ENCODE measurements at regions not wholly inside any gene's neighbourhood (a gene's known extent, or its start where the extent isn't known, plus 50 kb on each side); places are given as distances from the start of the nearest gene placed in this dataset.
A peak's percentile ranks its signal among the peaks of the same experiment; 100 is the strongest.

DNA sequence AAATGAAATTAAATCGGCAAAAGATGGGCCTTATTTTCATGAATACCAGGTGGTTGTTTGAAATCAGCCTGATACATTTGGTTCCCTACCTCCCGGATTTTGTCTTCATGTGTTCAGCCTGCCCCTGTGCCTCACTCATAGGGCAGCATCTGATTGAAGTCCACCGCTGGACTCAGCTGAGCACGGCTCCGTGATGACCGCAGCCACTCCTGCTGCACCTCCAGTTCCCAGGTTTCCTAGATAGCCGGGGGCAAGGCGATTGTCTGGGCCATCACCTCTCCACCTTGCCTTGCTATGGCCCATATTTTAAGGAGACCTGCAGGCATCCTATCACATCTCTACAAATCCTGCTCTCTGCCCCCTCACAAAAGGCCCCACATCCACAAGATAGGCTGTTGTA is 563.8 kb downstream of the NUF2 start:
- Histone ChIP-seq H3K27me3 (no peaks in the 10 kb centered on the region), H3K4me3 (no peak overlapping the region), H3K27ac (no peak overlapping the region), H3K9me3 (no peaks in the 10 kb centered on the region), H3K36me3 (no peaks in the 10 kb centered on the region), H3K4me1 (peaks cover 0 to 2% (median 0%) of the 10 kb centered on the region in 12 donors)
- TF ChIP-seq, protein P1, sequence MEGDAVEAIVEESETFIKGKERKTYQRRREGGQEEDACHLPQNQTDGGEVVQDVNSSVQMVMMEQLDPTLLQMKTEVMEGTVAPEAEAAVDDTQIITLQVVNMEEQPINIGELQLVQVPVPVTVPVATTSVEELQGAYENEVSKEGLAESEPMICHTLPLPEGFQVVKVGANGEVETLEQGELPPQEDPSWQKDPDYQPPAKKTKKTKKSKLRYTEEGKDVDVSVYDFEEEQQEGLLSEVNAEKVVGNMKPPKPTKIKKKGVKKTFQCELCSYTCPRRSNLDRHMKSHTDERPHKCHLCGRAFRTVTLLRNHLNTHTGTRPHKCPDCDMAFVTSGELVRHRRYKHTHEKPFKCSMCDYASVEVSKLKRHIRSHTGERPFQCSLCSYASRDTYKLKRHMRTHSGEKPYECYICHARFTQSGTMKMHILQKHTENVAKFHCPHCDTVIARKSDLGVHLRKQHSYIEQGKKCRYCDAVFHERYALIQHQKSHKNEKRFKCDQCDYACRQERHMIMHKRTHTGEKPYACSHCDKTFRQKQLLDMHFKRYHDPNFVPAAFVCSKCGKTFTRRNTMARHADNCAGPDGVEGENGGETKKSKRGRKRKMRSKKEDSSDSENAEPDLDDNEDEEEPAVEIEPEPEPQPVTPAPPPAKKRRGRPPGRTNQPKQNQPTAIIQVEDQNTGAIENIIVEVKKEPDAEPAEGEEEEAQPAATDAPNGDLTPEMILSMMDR (IDR thresholded peaks at IDR 0.05): no peak
- TF ChIP-seq POLR2A (IDR thresholded peaks at IDR 0.05): no peak
- DNase-seq (no peak), ATAC-seq (no peak)
- intact Hi-C loops (cut with DNase I): no loop called here
- 84 to 92% (median 88%) methylated on average over 8 of the region's 8 CpGs for WGBS, 4 donors

DNA sequence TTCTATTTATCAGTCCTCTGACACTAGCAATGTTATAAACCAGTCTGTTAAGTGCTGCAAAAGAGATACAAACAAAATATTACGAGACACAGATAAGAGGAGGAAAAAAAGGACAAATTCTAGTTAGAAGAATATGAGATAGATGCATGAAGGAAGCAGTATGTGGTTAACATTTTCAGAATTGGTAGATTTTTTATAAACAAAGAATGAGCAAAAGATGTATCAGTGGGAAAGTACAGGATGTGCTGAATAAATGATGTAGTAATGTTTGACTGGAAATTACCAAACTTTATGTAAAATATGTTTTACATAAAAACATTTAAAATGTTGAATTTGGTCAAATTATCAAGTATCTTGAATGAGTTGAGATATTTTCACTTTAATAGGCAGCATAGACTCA is 574.2 kb downstream of the NUF2 start:
- ATAC-seq (no peak), DNase-seq (no peak)
- 35 to 57% (median 46%) methylated on average over 1 of the region's 1 CpG for WGBS, 4 donors
- no peak for TF ChIP-seq POLR2A (IDR thresholded peaks at IDR 0.05)
- TF ChIP-seq, protein P1 (IDR thresholded peaks at IDR 0.05): no peak
- intact Hi-C loops (cut with DNase I): no loop called here
- Histone ChIP-seq H3K36me3 (no peaks in the 10 kb centered on the region), H3K4me1 (no peaks in the 10 kb centered on the region), H3K27ac (no peak overlapping the region), H3K9me3 (no peaks in the 10 kb centered on the region), H3K27me3 (no peaks in the 10 kb centered on the region), H3K4me3 (no peak overlapping the region)

DNA sequence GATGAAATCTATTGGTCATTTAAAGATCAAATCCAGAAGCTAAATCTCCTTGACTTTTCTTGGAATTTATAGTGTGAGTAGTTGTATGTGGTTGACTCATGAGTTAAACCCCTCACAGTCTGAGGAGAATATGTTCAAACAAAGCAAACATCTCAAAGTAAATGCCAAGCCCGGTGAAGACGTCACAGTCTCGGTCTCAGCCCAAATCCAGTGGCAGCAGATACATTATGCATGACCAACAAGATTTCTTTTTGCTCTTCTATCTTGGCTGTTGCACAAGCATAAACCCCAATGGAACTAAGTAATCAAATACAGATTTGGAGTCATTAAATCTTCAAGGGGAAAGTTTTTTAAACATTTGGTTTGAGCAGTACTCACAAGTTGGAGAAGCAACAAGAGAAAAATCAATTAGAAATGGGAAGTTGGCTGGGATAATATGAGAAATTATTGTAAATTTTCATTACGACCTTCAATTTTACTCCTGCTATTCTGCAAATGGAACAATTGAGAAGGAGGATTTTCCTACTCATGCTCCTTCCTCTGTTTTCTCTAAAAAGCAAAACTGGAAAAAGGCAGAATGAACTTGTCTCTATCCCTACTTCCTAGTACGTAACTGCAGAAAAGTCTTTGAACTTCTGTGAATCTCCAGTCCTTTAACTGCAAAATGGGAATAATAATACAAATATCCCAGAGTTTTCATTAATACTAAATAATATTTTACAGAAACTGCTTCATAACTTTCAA is 575.8 kb downstream of the NUF2 start:
- TF ChIP-seq, protein P1 (IDR thresholded peaks at IDR 0.05): no peak
- no peak for TF ChIP-seq POLR2A (IDR thresholded peaks at IDR 0.05)
- Histone ChIP-seq H3K4me3 (no peak overlapping the region), H3K27me3 (no peaks in the 10 kb centered on the region), H3K4me1 (no peaks in the 10 kb centered on the region), H3K27ac (peak overlapping the region in 8 of 12 donors; percentile 6 to 41 (median 28)), H3K9me3 (peaks cover 0 to 4% (median 0%) of the 10 kb centered on the region in 12 donors), H3K36me3 (no peaks in the 10 kb centered on the region)
- DNase-seq (peak in 4 of 5 donors; percentile 17 to 60 (median 26)), ATAC-seq (peak; percentile 55 to 93 (median 66))
- intact Hi-C loops (cut with DNase I): no loop called here
- 73 to 79% (median 76%) methylated on average over 5 of the region's 5 CpGs for WGBS, 4 donors

DNA sequence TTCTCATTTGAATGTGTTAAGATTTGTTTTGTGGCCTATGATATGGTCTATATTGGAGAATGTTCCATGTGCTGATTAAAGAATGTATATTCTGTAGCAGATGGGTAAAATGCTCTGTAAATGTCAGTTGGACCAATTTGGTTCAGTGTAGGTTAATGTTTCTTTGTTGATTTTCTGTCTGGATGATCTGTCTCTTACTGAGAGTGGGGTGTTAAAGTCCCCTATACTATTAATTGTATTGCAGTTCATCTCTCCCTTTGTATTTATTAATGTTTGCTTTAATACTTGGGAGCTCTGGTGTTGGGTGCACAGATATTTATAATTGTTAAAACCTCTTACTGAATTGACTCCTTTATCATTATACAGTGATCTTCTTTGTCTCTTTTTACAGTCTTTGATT is 584.5 kb downstream of the NUF2 start:
- TF ChIP-seq, protein P1 (IDR thresholded peaks at IDR 0.05): no peak
- TF ChIP-seq POLR2A (IDR thresholded peaks at IDR 0.05): no peak
- no peaks in the 10 kb centered on the region for H3K36me3 ChIP-seq
- H3K27ac ChIP-seq: no peak overlapping the region
- no peaks in the 10 kb centered on the region for H3K27me3 ChIP-seq
- ATAC-seq (no peak), DNase-seq (no peak)
- H3K4me3 ChIP-seq: no peak overlapping the region
- H3K4me1 ChIP-seq: no peaks in the 10 kb centered on the region
- intact Hi-C loops (cut with DNase I): no loop called here
- H3K9me3 ChIP-seq: peaks cover 0 to 18% (median 0%) of the 10 kb centered on the region in 12 donors

Data from heart left ventricle (tissue), 16 donors.